T-cell (primary cell): ENCODE measurements at regions not wholly inside any gene's neighbourhood (a gene's known extent, or its start where the extent isn't known, plus 50 kb on each side); places are given as distances from the start of the nearest gene placed in this dataset.

Experiments
- ATAC-seq, 4 experiments: fragments of 200-7000 bp in 3 of 4; fragments of 150-1000 bp in 1 of 4; cut with Tn5 transposase; replicated peaks in 1 of 4; 1 replicate in 3 of 4; 2 replicates in 1 of 4; pipeline ENCODE4 v1.10.0; 2021; ENCODE audit warnings: moderate library complexity in 3 of 4, mild to moderate bottlenecking in 2 of 4, moderate number of reproducible peaks in 1 of 4
- CTCF ChIA-PET, 2 donors: fragments of 300-600 bp; sonication (Branson Sonifier 250); formaldehyde crosslinking; loops; one replicate each; lab custom pipeline; 2022; ENCODE audit warnings: antibody characterized with exemption in 2 of 2; lab: Charles Lee
- POLR2A ChIA-PET, 2 donors: fragments of 300-600 bp; sonication (Branson Sonifier 250); formaldehyde crosslinking; loops; one replicate each; lab custom pipeline; 2022; ENCODE audit warnings: antibody characterized with exemption in 2 of 2; lab: Charles Lee
- DNase-seq, 35 experiments: peaks; one replicate each; pipeline versions ENCODE4 v3.0.0 to v3.0.0-alpha.2; 2013 to 2023
- H3K27ac ChIP-seq: one replicate; pipeline ENCODE4 v1.5.1; 2013; ENCODE audit warnings: low read length
- H3K27me3 ChIP-seq, 2 experiments: replicated peaks in 1 of 2; 1 replicate in 1 of 2; 2 replicates in 1 of 2; pipeline versions ENCODE4 v1.6.1 to v1.7.0; 2013; ENCODE audit warnings: low read length in 1 of 2, mixed read lengths in 1 of 2; ENCODE audit not compliant: control insufficient read depth in 2 of 2, insufficient read depth in 2 of 2; ENCODE audit errors: extremely low read depth in 1 of 2
- H3K36me3 ChIP-seq, 2 donors: 1 replicate in 1 of 2; 2 replicates in 1 of 2; pipeline versions ENCODE4 v1.6.1 to v1.7.0; 2013; ENCODE audit warnings: low read length in 1 of 2; ENCODE audit not compliant: control insufficient read depth in 2 of 2, insufficient read depth in 1 of 2; ENCODE audit errors: extremely low read depth in 1 of 2
- H3K4me1 ChIP-seq, 2 experiments: 1 replicate in 1 of 2; 2 replicates in 1 of 2; pipeline versions ENCODE4 v1.6.1 to v1.7.0; 2013; ENCODE audit warnings: low read length in 2 of 2, mixed read lengths in 1 of 2; ENCODE audit not compliant: insufficient read depth in 2 of 2, control insufficient read depth in 1 of 2; ENCODE audit errors: extremely low read depth in 1 of 2
- H3K4me3 ChIP-seq, 2 donors: 1 replicate in 1 of 2; 2 replicates in 1 of 2; pipeline versions ENCODE4 v1.5.1 to v1.7.0; 2013; ENCODE audit warnings: mild to moderate bottlenecking in 2 of 2, low read length in 1 of 2, moderate library complexity in 1 of 2; ENCODE audit not compliant: control insufficient read depth in 1 of 2; ENCODE audit errors: extremely low read depth in 1 of 2
- H3K9me3 ChIP-seq: 2 replicates; pipeline ENCODE4 v1.7.0; 2013
- H3K27ac Mint-ChIP-seq, 2 donors: one replicate each; pipeline ENCODE4 v1.8.0; 2020 to 2021; ENCODE audit warnings: mild to moderate bottlenecking in 2 of 2, mixed read lengths in 2 of 2
- H3K27me3 Mint-ChIP-seq, 2 donors: one replicate each; pipeline ENCODE4 v1.8.0; 2021 to 2022; ENCODE audit warnings: mixed read lengths in 2 of 2
- H3K36me3 Mint-ChIP-seq: one replicate; pipeline ENCODE4 v1.8.0; 2021; ENCODE audit warnings: mixed read lengths
- H3K4me1 Mint-ChIP-seq, 3 donors: one replicate each; pipeline ENCODE4 v1.8.0; 2020 to 2022; ENCODE audit warnings: mixed read lengths in 3 of 3, mild to moderate bottlenecking in 1 of 3
- H3K4me3 Mint-ChIP-seq, 3 donors: one replicate each; pipeline ENCODE4 v1.8.0; 2020 to 2022; ENCODE audit warnings: mild to moderate bottlenecking in 3 of 3, mixed read lengths in 3 of 3, moderate library complexity in 3 of 3
- H3K9me3 Mint-ChIP-seq, 3 donors: one replicate each; pipeline ENCODE4 v1.8.0; 2020 to 2022; ENCODE audit warnings: mixed read lengths in 3 of 3
- WGBS: methylation state at CpG from one replicate; pipeline ENCODE4 v1.1.5; 2013; ENCODE audit warnings: missing lambda C conversion rate; ENCODE audit not compliant: insufficient coverage; 5-methylcytosine and 5-hydroxymethylcytosine counted together

GRCh38 chr4:60814549-60814948 is 385.6 kb upstream of the ADGRL3 start:
- Mint-ChIP-seq H3K27me3 (no peaks in the 10 kb centered on the region), H3K36me3 (no peaks in the 10 kb centered on the region), H3K4me1 (no peaks in the 10 kb centered on the region), H3K27ac (no peak overlapping the region), H3K9me3 (peaks cover 18 to 26% (median 21%) of the 10 kb centered on the region in 3 donors), H3K4me3 (no peak overlapping the region)
- H3K36me3 ChIP-seq = no peaks in the 10 kb centered on the region
- H3K27me3 ChIP-seq = no peaks in the 10 kb centered on the region
- no peaks in the 10 kb centered on the region for H3K9me3 ChIP-seq
- DNase-seq (no peak), ATAC-seq (no peak)
- POLR2A ChIA-PET = no interaction called here
- WGBS = 91% methylated on average over 2 of the region's 4 CpGs
- no peak overlapping the region for H3K27ac ChIP-seq
- CTCF ChIA-PET = no interaction called here
- H3K4me1 ChIP-seq = no peaks in the 10 kb centered on the region
- no peak overlapping the region for H3K4me3 ChIP-seq

GRCh38 chr4:60817609-60818008 is 382.5 kb upstream of the ADGRL3 start:
- no peaks in the 10 kb centered on the region for H3K4me1 Mint-ChIP-seq
- WGBS = no CpG with 5 or more reads among the region's 1 CpG
- Histone ChIP-seq H3K27ac (no peak overlapping the region), H3K9me3 (no peaks in the 10 kb centered on the region), H3K27me3 (no peaks in the 10 kb centered on the region), H3K4me3 (no peak overlapping the region), H3K4me1 (no peaks in the 10 kb centered on the region), H3K36me3 (no peaks in the 10 kb centered on the region)
- no peaks in the 10 kb centered on the region for H3K27me3 Mint-ChIP-seq
- DNase-seq (no peak), ATAC-seq (no peak)
- CTCF ChIA-PET = no interaction called here
- peaks cover 15 to 20% (median 16%) of the 10 kb centered on the region in 3 donors for H3K9me3 Mint-ChIP-seq
- POLR2A ChIA-PET = no interaction called here
- H3K27ac Mint-ChIP-seq = no peak overlapping the region
- H3K4me3 Mint-ChIP-seq = no peak overlapping the region
- no peaks in the 10 kb centered on the region for H3K36me3 Mint-ChIP-seq

- WGBS = 80% methylated on average over 1 of the region's 2 CpGs
- POLR2A ChIA-PET = no interaction called here
- H3K4me1 ChIP-seq = no peaks in the 10 kb centered on the region
- no peaks in the 10 kb centered on the region for H3K36me3 Mint-ChIP-seq
- DNase-seq (no peak), ATAC-seq (no peak)
- no peaks in the 10 kb centered on the region for H3K4me1 Mint-ChIP-seq
- no peaks in the 10 kb centered on the region for H3K27me3 Mint-ChIP-seq
- no peaks in the 10 kb centered on the region for H3K36me3 ChIP-seq
- H3K9me3 Mint-ChIP-seq = peaks cover 6 to 12% (median 11%) of the 10 kb centered on the region in 3 donors
- H3K27me3 ChIP-seq = no peaks in the 10 kb centered on the region
- CTCF ChIA-PET = no interaction called here
- H3K9me3 ChIP-seq = no peaks in the 10 kb centered on the region
- H3K27ac Mint-ChIP-seq = no peak overlapping the region
- H3K27ac ChIP-seq = no peak overlapping the region
- H3K4me3 ChIP-seq = no peak overlapping the region
- no peak overlapping the region for H3K4me3 Mint-ChIP-seq
These were observed 377.1 kb upstream of the ADGRL3 start for GRCh38 chr4:60822986-60823385.

GRCh38 chr4:60840020-60840419 is 360.1 kb upstream of the ADGRL3 start:
- H3K4me1 ChIP-seq = no peaks in the 10 kb centered on the region
- no peaks in the 10 kb centered on the region for H3K27me3 ChIP-seq
- H3K4me1 Mint-ChIP-seq = no peaks in the 10 kb centered on the region
- H3K4me3 Mint-ChIP-seq = no peak overlapping the region
- WGBS = no CpG with 5 or more reads among the region's 1 CpG
- DNase-seq (no peak), ATAC-seq (no peak)
- H3K36me3 Mint-ChIP-seq = no peaks in the 10 kb centered on the region
- no peak overlapping the region for H3K27ac ChIP-seq
- POLR2A ChIA-PET = no interaction called here
- H3K9me3 Mint-ChIP-seq = peaks cover 11 to 24% (median 19%) of the 10 kb centered on the region in 3 donors
- CTCF ChIA-PET = no interaction called here
- H3K4me3 ChIP-seq = no peak overlapping the region
- peaks cover 3% of the 10 kb centered on the region for H3K9me3 ChIP-seq
- no peaks in the 10 kb centered on the region for H3K27me3 Mint-ChIP-seq
- H3K36me3 ChIP-seq = no peaks in the 10 kb centered on the region
- H3K27ac Mint-ChIP-seq = no peak overlapping the region

DNA sequence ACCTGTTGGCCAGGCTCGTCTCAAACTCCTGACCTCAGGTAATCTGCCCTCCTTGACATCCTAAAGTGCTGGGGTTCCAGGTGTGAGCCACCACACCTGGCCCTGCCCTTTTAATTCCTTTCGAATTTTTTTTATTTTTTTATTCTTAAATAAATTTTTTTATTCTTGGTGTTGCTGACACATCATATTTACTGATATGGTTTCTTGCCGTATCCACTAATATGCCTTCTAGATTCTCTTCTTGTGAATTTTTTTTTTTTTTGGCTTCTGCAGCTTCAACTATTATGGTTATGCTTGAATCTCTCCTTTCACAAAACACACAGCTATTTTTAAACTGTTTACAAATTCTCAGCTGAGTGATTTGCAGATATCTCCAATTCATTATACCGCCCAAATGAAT is 353.4 kb upstream of the ADGRL3 start:
- Mint-ChIP-seq H3K36me3 (no peaks in the 10 kb centered on the region), H3K9me3 (peaks cover 12 to 19% (median 16%) of the 10 kb centered on the region in 3 donors), H3K27ac (no peak overlapping the region), H3K27me3 (no peaks in the 10 kb centered on the region), H3K4me1 (no peaks in the 10 kb centered on the region), H3K4me3 (no peak overlapping the region)
- POLR2A ChIA-PET = no interaction called here
- WGBS = no CpG with 5 or more reads among the region's 4 CpGs
- Histone ChIP-seq H3K4me1 (no peaks in the 10 kb centered on the region), H3K27me3 (no peaks in the 10 kb centered on the region), H3K9me3 (no peaks in the 10 kb centered on the region), H3K36me3 (no peaks in the 10 kb centered on the region), H3K4me3 (no peak overlapping the region), H3K27ac (no peak overlapping the region)
- CTCF ChIA-PET = interaction anchor here (0.7 kb wide), 2 partner anchors 10 to 11 kb away, joined by 3 read pairs; no protein-coding TSS in a partner anchor
- DNase-seq (no peak), ATAC-seq (no peak)

DNA sequence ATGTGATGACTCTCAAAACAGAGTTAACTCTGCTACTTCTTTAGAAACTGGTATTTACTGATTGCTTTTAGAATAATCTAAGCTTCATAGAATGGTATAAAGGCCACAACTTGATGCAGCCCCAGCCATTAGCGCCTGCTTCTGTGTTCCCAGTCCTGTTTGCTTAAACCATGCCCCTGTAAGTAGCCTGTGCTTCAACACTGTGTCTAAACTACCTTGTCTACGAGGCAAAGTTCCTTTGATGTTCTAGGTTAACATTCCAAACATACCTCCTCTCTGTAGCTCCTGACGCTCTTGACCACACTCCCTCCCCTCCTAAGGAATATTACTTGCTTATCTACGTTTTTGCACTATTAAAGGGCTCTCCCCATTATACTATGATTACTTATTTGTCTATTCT is 352.5 kb upstream of the ADGRL3 start:
- H3K27me3 Mint-ChIP-seq = no peaks in the 10 kb centered on the region
- Histone ChIP-seq H3K27ac (no peak overlapping the region), H3K36me3 (no peaks in the 10 kb centered on the region), H3K27me3 (no peaks in the 10 kb centered on the region), H3K4me3 (no peak overlapping the region), H3K9me3 (no peaks in the 10 kb centered on the region), H3K4me1 (no peaks in the 10 kb centered on the region)
- no peak for DNase-seq
- ChIA-PET POLR2A (no interaction called here), CTCF (no interaction called here)
- no peak for ATAC-seq
- peaks cover 19 to 22% (median 21%) of the 10 kb centered on the region in 3 donors for H3K9me3 Mint-ChIP-seq
- H3K27ac Mint-ChIP-seq = no peak overlapping the region
- H3K4me3 Mint-ChIP-seq = no peak overlapping the region
- H3K4me1 Mint-ChIP-seq = no peaks in the 10 kb centered on the region
- H3K36me3 Mint-ChIP-seq = no peaks in the 10 kb centered on the region
- WGBS = 53% methylated on average over 2 of the region's 4 CpGs
